ENCODE measurements at regions not wholly inside any gene's neighbourhood (a gene's known extent, or its start where the extent isn't known, plus 50 kb on each side); places are given as distances from the start of the nearest gene placed in this dataset.

DNA sequence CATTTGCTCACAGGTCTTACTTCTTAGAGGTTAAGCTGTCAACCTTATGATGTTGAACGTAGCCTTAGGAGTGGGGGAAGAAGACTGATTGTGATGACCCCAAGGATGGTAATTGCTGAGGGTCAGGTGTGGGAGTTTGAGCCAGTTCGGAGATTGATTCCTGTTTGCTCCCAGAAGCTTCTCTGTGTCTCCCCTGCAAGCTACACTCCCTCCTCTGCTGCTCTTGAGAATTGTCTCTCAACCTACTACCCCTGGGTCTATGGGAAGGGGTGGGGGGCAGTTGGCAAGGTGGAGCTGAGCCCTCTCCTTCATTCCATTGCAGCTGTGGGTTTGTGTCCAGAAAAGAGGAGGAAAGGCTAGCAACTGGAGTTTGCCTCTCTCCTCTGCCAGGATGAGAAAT is 113.8 kb downstream of the PLEKHG1 start:
- Histone ChIP-seq H3K27ac (ENCODE audit: low read depth in 1 of 2, low read length in 1 of 2) (peak overlapping the region in 1 of 2 donors; percentile 7), H3K4me3 (ENCODE audit: low read length in 2 of 2) (no peak overlapping the region), H3K4me1 (ENCODE audit: control insufficient read depth in 2 of 2, insufficient read depth in 2 of 2, low read length in 2 of 2) (peaks cover 7 to 16% of the 10 kb centered on the region in 2 donors), H3K36me3 (ENCODE audit: control insufficient read depth in 2 of 2, insufficient read depth in 2 of 2, low read length in 1 of 2) (peaks cover 5 to 10% of the 10 kb centered on the region in 2 donors), H3K9me3 (ENCODE audit: control insufficient read depth in 2 of 2, insufficient read depth in 1 of 2, low read length in 1 of 2) (no peaks in the 10 kb centered on the region), H3K27me3 (ENCODE audit: control insufficient read depth in 2 of 2, insufficient read depth in 1 of 2, low read length in 1 of 2) (no peaks in the 10 kb centered on the region)
- no peak for DNase-seq (ENCODE audit: low read depth in 6 of 9, low spot score in 9 of 9)
- 97% methylated on average over 2 of the region's 2 CpGs for WGBS

DNA sequence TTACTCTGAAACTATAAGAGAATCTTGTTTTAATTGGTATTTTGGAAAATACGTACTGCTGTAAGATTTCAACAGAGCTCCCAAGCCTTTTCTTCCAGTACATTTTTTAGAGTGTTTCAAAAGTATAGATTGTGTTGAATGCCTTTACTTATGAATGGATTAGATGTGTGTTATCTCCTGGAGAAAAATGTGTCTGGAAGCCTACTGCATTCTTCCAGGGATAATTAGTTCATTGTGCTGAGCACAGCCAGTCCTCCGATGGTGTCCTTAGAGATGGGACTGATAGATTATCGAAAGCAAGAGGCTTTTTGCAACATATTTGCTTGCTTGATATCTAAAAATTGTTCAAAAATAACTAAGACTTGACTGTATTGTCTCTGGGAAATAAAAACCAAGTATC is 114.2 kb downstream of the PLEKHG1 start:
- WGBS, result 98% methylated on average over 3 of the region's 3 CpGs
- Histone ChIP-seq H3K9me3 (ENCODE audit: control insufficient read depth in 2 of 2, insufficient read depth in 1 of 2, low read length in 1 of 2) (no peaks in the 10 kb centered on the region), H3K4me1 (ENCODE audit: control insufficient read depth in 2 of 2, insufficient read depth in 2 of 2, low read length in 2 of 2) (peaks cover 7 to 17% of the 10 kb centered on the region in 2 donors), H3K27ac (ENCODE audit: low read depth in 1 of 2, low read length in 1 of 2) (no peak overlapping the region), H3K4me3 (ENCODE audit: low read length in 2 of 2) (no peak overlapping the region), H3K27me3 (ENCODE audit: control insufficient read depth in 2 of 2, insufficient read depth in 1 of 2, low read length in 1 of 2) (no peaks in the 10 kb centered on the region), H3K36me3 (ENCODE audit: control insufficient read depth in 2 of 2, insufficient read depth in 2 of 2, low read length in 1 of 2) (peaks cover 5 to 10% of the 10 kb centered on the region in 2 donors)
- DNase-seq (ENCODE audit: low read depth in 6 of 9, low spot score in 9 of 9), result no peak

DNA sequence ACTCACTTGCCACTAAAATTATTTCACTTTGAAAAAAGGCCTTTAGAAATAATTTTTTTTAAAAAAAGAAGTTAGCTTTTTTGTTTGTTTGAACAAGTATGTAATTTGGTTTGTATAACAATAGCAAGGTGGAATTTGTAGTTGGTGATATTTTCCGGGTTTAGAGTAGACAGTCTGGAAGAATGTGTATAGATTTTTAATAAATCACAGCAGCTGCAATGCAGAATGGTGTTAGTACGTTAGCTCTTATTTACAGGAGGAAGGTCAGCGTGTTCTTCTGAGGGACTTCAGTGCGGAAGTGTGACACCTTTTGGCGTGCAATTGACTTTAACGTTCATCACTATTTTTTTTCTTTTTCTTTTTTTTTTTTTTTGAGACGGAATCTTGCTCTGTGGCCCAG is 115.4 kb downstream of the PLEKHG1 start:
- Histone ChIP-seq H3K4me3 (ENCODE audit: low read length in 2 of 2) (no peak overlapping the region), H3K9me3 (ENCODE audit: control insufficient read depth in 2 of 2, insufficient read depth in 1 of 2, low read length in 1 of 2) (no peaks in the 10 kb centered on the region), H3K27ac (ENCODE audit: low read depth in 1 of 2, low read length in 1 of 2) (no peak overlapping the region), H3K36me3 (ENCODE audit: control insufficient read depth in 2 of 2, insufficient read depth in 2 of 2, low read length in 1 of 2) (peaks cover 5 to 8% of the 10 kb centered on the region in 2 donors), H3K27me3 (ENCODE audit: control insufficient read depth in 2 of 2, insufficient read depth in 1 of 2, low read length in 1 of 2) (no peaks in the 10 kb centered on the region), H3K4me1 (ENCODE audit: control insufficient read depth in 2 of 2, insufficient read depth in 2 of 2, low read length in 2 of 2) (peaks cover 7 to 24% of the 10 kb centered on the region in 2 donors)
- DNase-seq (ENCODE audit: low read depth in 6 of 9, low spot score in 9 of 9), result no peak
- WGBS, result 98% methylated on average over 7 of the region's 7 CpGs

DNA sequence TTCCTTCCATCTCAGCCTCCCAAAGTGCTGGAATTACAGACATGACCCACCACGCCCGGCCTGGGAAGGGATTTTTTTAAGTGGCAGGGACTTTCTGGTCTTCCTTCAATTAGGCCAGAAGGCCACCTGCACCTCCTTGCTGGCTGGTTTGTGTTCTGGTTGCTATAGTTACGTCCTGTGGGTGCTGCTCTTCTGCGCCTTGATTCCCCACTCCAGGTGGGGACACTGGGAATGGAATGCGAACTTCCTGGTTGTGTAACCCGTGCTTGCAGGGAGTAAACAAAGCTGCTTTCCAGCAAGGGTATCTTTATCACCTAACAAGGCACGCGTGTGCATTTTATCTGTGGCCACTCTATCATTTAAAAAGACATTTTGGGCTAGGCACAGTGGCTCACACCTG is 117.7 kb downstream of the PLEKHG1 start:
- WGBS, result 96% methylated on average over 8 of the region's 8 CpGs

DNA sequence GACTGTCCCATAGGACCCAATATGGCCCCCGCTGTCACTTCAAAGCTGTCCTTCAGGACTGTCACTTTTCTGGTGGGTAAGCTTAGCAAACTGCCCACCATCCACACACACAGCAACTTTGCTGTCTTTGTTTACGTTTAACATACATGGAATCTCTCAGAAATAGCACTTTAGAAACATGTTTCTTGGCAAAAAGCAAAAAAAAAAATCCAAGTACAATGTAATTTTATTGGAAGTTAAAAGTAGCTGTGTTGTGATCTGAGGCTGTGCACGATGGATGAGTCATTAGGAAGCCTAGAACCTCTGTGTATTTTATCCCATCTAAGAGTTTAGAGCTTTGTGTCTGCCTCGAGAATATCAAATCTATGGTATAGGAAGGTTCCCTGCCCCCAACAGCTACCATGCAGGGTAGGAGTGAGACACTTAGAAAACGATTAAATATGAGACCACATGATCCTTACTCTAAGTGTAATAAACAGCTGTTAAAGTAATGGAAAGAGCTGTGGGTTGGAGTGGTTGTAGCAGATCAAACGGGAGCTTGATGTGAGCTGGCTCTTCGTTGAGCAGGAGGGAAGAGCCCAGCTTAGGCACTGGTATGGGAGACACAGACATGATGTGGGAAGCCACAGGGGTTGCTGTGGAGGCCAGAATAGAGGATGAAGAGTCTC is 119.5 kb downstream of the PLEKHG1 start:
- DNase-seq (ENCODE audit: low read depth in 6 of 9, low spot score in 9 of 9), result no peak
- no peaks in the 10 kb centered on the region for H3K27me3 ChIP-seq (ENCODE audit: control insufficient read depth in 2 of 2, insufficient read depth in 1 of 2, low read length in 1 of 2)
- no peaks in the 10 kb centered on the region for H3K9me3 ChIP-seq (ENCODE audit: control insufficient read depth in 2 of 2, insufficient read depth in 1 of 2, low read length in 1 of 2)
- no peak overlapping the region for H3K4me3 ChIP-seq (ENCODE audit: low read length in 2 of 2)
- no peaks in the 10 kb centered on the region for H3K36me3 ChIP-seq (ENCODE audit: control insufficient read depth in 2 of 2, insufficient read depth in 2 of 2, low read length in 1 of 2)
- peak overlapping the region in 1 of 2 donors; percentile 13 for H3K27ac ChIP-seq (ENCODE audit: low read depth in 1 of 2, low read length in 1 of 2)
- H3K4me1 ChIP-seq (ENCODE audit: control insufficient read depth in 2 of 2, insufficient read depth in 2 of 2, low read length in 2 of 2), result peaks cover 10 to 37% of the 10 kb centered on the region in 2 donors
- 88% methylated on average over 7 of the region's 7 CpGs for WGBS

More for the DNA sequence above, 117.7 kb downstream of the PLEKHG1 start:
- no peak for DNase-seq (ENCODE audit: low read depth in 6 of 9, low spot score in 9 of 9)
- Histone ChIP-seq H3K27me3 (ENCODE audit: control insufficient read depth in 2 of 2, insufficient read depth in 1 of 2, low read length in 1 of 2) (no peaks in the 10 kb centered on the region), H3K36me3 (ENCODE audit: control insufficient read depth in 2 of 2, insufficient read depth in 2 of 2, low read length in 1 of 2) (no peaks in the 10 kb centered on the region), H3K27ac (ENCODE audit: low read depth in 1 of 2, low read length in 1 of 2) (no peak overlapping the region), H3K4me3 (ENCODE audit: low read length in 2 of 2) (no peak overlapping the region), H3K4me1 (ENCODE audit: control insufficient read depth in 2 of 2, insufficient read depth in 2 of 2, low read length in 2 of 2) (peaks cover 3 to 30% of the 10 kb centered on the region in 2 donors), H3K9me3 (ENCODE audit: control insufficient read depth in 2 of 2, insufficient read depth in 1 of 2, low read length in 1 of 2) (no peaks in the 10 kb centered on the region)

DNA sequence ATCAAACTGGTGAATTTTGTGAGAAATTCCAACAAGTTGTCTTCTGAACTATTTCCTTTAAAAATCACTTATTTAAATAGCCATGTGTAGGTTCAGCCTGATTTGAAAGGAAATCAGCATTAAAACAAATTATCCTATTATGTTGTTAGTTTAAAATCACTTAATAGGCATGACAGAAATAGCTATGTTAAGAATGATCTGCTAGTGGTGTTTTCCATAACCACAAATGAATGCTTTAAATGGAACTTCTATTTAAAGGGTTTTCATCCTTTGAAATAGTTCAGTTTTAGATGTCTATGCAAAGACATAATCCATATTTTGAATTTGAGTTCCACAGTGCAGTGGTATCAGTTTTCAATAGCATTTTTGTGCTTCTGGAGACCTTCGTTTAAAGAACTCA is 120.1 kb downstream of the PLEKHG1 start:
- no peak overlapping the region for H3K4me3 ChIP-seq (ENCODE audit: low read length in 2 of 2)
- no peaks in the 10 kb centered on the region for H3K9me3 ChIP-seq (ENCODE audit: control insufficient read depth in 2 of 2, insufficient read depth in 1 of 2, low read length in 1 of 2)
- no peaks in the 10 kb centered on the region for H3K27me3 ChIP-seq (ENCODE audit: control insufficient read depth in 2 of 2, insufficient read depth in 1 of 2, low read length in 1 of 2)
- 95% methylated on average over 1 of the region's 1 CpG for WGBS
- no peak for DNase-seq (ENCODE audit: low read depth in 6 of 9, low spot score in 9 of 9)
- H3K4me1 ChIP-seq (ENCODE audit: control insufficient read depth in 2 of 2, insufficient read depth in 2 of 2, low read length in 2 of 2), result peaks cover 11 to 37% of the 10 kb centered on the region in 2 donors
- peak overlapping the region in 1 of 2 donors; percentile 13 for H3K27ac ChIP-seq (ENCODE audit: low read depth in 1 of 2, low read length in 1 of 2)
- no peaks in the 10 kb centered on the region for H3K36me3 ChIP-seq (ENCODE audit: control insufficient read depth in 2 of 2, insufficient read depth in 2 of 2, low read length in 1 of 2)

DNA sequence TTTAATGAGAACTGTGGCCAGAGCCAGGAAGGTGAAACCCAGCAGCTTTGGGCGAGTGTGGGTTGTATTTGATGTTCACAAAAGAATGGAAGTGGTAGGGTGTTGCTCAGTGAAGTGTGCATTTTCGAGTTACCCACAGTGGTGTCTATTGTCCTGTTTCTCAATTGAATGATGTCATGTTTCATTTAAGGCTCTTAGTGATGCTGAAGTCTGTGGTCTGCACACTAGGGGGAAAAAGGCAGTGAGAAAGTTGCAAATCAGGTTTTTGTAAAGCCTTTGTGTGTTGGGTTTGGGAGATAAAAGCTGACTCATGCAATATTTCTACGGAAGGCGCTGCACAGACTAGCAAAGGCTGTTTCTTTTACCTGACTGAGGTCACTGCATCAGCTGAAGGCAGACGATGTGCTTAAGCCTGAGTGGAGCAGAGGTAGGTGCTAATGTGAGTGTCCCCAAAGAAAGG is 121.1 kb downstream of the PLEKHG1 start:
- no peaks in the 10 kb centered on the region for H3K27me3 ChIP-seq (ENCODE audit: control insufficient read depth in 2 of 2, insufficient read depth in 1 of 2, low read length in 1 of 2)
- WGBS, result 42% methylated on average over 5 of the region's 5 CpGs
- peaks cover 11 to 37% of the 10 kb centered on the region in 2 donors for H3K4me1 ChIP-seq (ENCODE audit: control insufficient read depth in 2 of 2, insufficient read depth in 2 of 2, low read length in 2 of 2)
- no peak overlapping the region for H3K4me3 ChIP-seq (ENCODE audit: low read length in 2 of 2)
- peak overlapping the region in 1 of 2 donors; percentile 22 for H3K27ac ChIP-seq (ENCODE audit: low read depth in 1 of 2, low read length in 1 of 2)
- DNase-seq (ENCODE audit: low read depth in 6 of 9, low spot score in 9 of 9), result peak in 7 of 9 donors; percentile 15 to 71 (median 33)
- H3K36me3 ChIP-seq (ENCODE audit: control insufficient read depth in 2 of 2, insufficient read depth in 2 of 2, low read length in 1 of 2), result no peaks in the 10 kb centered on the region
- H3K9me3 ChIP-seq (ENCODE audit: control insufficient read depth in 2 of 2, insufficient read depth in 1 of 2, low read length in 1 of 2), result no peaks in the 10 kb centered on the region

DNA sequence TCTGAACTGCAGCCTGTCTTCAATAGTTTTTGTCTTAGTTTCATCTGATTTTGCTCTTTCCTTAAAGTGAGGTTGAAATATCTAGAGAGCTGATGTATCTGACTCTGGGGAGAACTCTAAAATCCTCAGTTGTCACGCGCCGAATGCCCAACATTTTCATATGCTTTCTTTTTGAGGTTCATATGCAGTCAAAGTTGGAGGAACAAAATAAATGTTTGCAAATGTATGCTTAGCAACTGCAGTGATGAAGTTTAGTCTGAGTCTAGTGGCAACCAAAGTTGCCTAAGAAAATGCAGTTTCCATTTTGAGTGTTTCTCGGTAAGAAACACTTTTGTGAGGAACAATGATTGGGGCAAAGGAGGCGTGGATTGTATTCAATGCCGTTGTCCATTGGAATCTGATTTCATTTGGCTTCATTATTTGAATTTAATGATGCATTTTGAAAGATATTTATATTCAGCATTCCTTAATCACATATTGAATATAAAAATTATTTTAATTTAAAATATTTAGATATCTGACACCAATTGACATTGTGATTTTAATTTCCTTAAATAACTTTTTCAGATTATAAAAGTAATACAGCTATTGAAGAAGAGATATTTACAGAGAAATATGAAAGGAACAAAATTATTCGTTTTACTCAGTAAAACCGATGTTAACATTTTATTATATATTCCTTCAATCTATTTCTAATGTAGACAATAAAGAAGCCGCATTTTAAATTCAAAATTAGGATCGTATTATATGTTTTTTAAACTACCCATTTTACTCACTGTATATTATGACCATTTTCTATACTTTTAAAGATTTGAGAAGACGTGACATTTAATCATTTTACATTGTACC is 122.0 kb downstream of the PLEKHG1 start:
- 97% methylated on average over 11 of the region's 11 CpGs for WGBS
- Histone ChIP-seq H3K4me3 (ENCODE audit: low read length in 2 of 2) (no peak overlapping the region), H3K4me1 (ENCODE audit: control insufficient read depth in 2 of 2, insufficient read depth in 2 of 2, low read length in 2 of 2) (peaks cover 11 to 37% of the 10 kb centered on the region in 2 donors), H3K27me3 (ENCODE audit: control insufficient read depth in 2 of 2, insufficient read depth in 1 of 2, low read length in 1 of 2) (no peaks in the 10 kb centered on the region), H3K36me3 (ENCODE audit: control insufficient read depth in 2 of 2, insufficient read depth in 2 of 2, low read length in 1 of 2) (no peaks in the 10 kb centered on the region), H3K9me3 (ENCODE audit: control insufficient read depth in 2 of 2, insufficient read depth in 1 of 2, low read length in 1 of 2) (no peaks in the 10 kb centered on the region), H3K27ac (ENCODE audit: low read depth in 1 of 2, low read length in 1 of 2) (peak overlapping the region in 1 of 2 donors; percentile 22)
- DNase-seq (ENCODE audit: low read depth in 6 of 9, low spot score in 9 of 9), result no peak

Data from thymus (tissue), 11 donors.